Thymus (tissue), 11 donors: ENCODE measurements at regions not wholly inside any gene's neighbourhood (a gene's known extent, or its start where the extent isn't known, plus 50 kb on each side); places are given as distances from the start of the nearest gene placed in this dataset.

Experiments
- DNase-seq, 9 donors: peaks; one replicate each; pipeline ENCODE4 v3.0.0-alpha.2; 2013; ENCODE audit warnings: low spot score in 9 of 9, low read depth in 6 of 9, missing footprints in 1 of 9
- H3K27ac ChIP-seq, 2 donors: one replicate each; pipeline ENCODE4 v1.5.1; 2013; ENCODE audit warnings: control low read depth in 1 of 2, low read depth in 1 of 2, low read length in 1 of 2, mild to moderate bottlenecking in 1 of 2, moderate library complexity in 1 of 2
- H3K27me3 ChIP-seq, 2 donors: one replicate each; pipeline ENCODE4 v1.5.1; 2013; ENCODE audit warnings: low read length in 1 of 2; ENCODE audit not compliant: control insufficient read depth in 2 of 2, insufficient read depth in 1 of 2
- H3K36me3 ChIP-seq, 2 donors: one replicate each; pipeline ENCODE4 v1.5.1; 2013; ENCODE audit warnings: low read length in 1 of 2, mild to moderate bottlenecking in 1 of 2, moderate library complexity in 1 of 2; ENCODE audit not compliant: control insufficient read depth in 2 of 2, insufficient read depth in 2 of 2
- H3K4me1 ChIP-seq, 2 donors: one replicate each; pipeline ENCODE4 v1.5.1; 2013; ENCODE audit warnings: low read length in 2 of 2; ENCODE audit not compliant: control insufficient read depth in 2 of 2, insufficient read depth in 2 of 2
- H3K4me3 ChIP-seq, 2 donors: one replicate each; pipeline ENCODE4 v1.5.1; 2013; ENCODE audit warnings: low read length in 2 of 2, control low read depth in 1 of 2, mild to moderate bottlenecking in 1 of 2
- H3K9me3 ChIP-seq, 2 donors: one replicate each; pipeline ENCODE4 v1.5.1; 2013; ENCODE audit warnings: low read length in 1 of 2, mild to moderate bottlenecking in 1 of 2; ENCODE audit not compliant: control insufficient read depth in 2 of 2, insufficient read depth in 1 of 2
- WGBS: extraction: QIAGEN DNeasy Blood & Tissue Kit; methylation state at CpG from one replicate; pipeline ENCODE4 v1.1.7; 2013; 5-methylcytosine and 5-hydroxymethylcytosine counted together
- donor health status: healthy.

GRCh38 chr17:77770331-77771105 lies 188.0 kb upstream of the TNRC6C start:
- no peak overlapping the region for H3K27ac ChIP-seq
- 94% methylated on average over 17 of the region's 17 CpGs for WGBS
- peaks cover 19 to 28% of the 10 kb centered on the region in 2 donors for H3K4me1 ChIP-seq
- H3K36me3 ChIP-seq: no peaks in the 10 kb centered on the region
- H3K27me3 ChIP-seq: peaks cover 0 to 43% of the 10 kb centered on the region in 2 donors
- DNase-seq: no peak
- no peak overlapping the region for H3K4me3 ChIP-seq
- H3K9me3 ChIP-seq: peaks cover 0 to 3% of the 10 kb centered on the region in 2 donors

- H3K4me3 ChIP-seq: no peak overlapping the region
- 97% methylated on average over 14 of the region's 14 CpGs for WGBS
- peaks cover 0 to 43% of the 10 kb centered on the region in 2 donors for H3K27me3 ChIP-seq
- no peaks in the 10 kb centered on the region for H3K36me3 ChIP-seq
- no peak overlapping the region for H3K27ac ChIP-seq
- DNase-seq: no peak
- H3K4me1 ChIP-seq: peaks cover 19 to 28% of the 10 kb centered on the region in 2 donors
- H3K9me3 ChIP-seq: peaks cover 0 to 3% of the 10 kb centered on the region in 2 donors
Measured at GRCh38 chr17:77771145-77771544, 187.4 kb upstream of the TNRC6C start.

- Histone ChIP-seq H3K4me3 (no peak overlapping the region), H3K27ac (no peak overlapping the region), H3K36me3 (no peaks in the 10 kb centered on the region), H3K9me3 (peaks cover 0 to 3% of the 10 kb centered on the region in 2 donors), H3K4me1 (peaks cover 19 to 28% of the 10 kb centered on the region in 2 donors), H3K27me3 (peaks cover 0 to 43% of the 10 kb centered on the region in 2 donors)
- no peak for DNase-seq
- 99% methylated on average over 9 of the region's 9 CpGs for WGBS
Measured at GRCh38 chr17:77771587-77771986, 186.9 kb upstream of the TNRC6C start.

- peaks cover 19 to 28% of the 10 kb centered on the region in 2 donors for H3K4me1 ChIP-seq
- H3K4me3 ChIP-seq: no peak overlapping the region
- H3K27me3 ChIP-seq: peaks cover 0 to 41% of the 10 kb centered on the region in 2 donors
- H3K9me3 ChIP-seq: peaks cover 0 to 3% of the 10 kb centered on the region in 2 donors
- WGBS: 96% methylated on average over 5 of the region's 5 CpGs
- no peaks in the 10 kb centered on the region for H3K36me3 ChIP-seq
- DNase-seq: no peak
- no peak overlapping the region for H3K27ac ChIP-seq
Measured at GRCh38 chr17:77771998-77772397, 186.5 kb upstream of the TNRC6C start.

GRCh38 chr17:77772461-77772897 lies 186.0 kb upstream of the TNRC6C start:
- WGBS: 29% methylated on average over 10 of the region's 10 CpGs
- peaks cover 0 to 3% of the 10 kb centered on the region in 2 donors for H3K9me3 ChIP-seq
- peaks cover 19 to 28% of the 10 kb centered on the region in 2 donors for H3K4me1 ChIP-seq
- H3K27me3 ChIP-seq: peaks cover 0 to 40% of the 10 kb centered on the region in 2 donors
- H3K27ac ChIP-seq: no peak overlapping the region
- no peaks in the 10 kb centered on the region for H3K36me3 ChIP-seq
- DNase-seq: peak in 8 of 9 donors; percentile 45 to 79 (median 56)
- no peak overlapping the region for H3K4me3 ChIP-seq

- H3K27ac ChIP-seq: no peak overlapping the region
- H3K4me3 ChIP-seq: no peak overlapping the region
- H3K36me3 ChIP-seq: no peaks in the 10 kb centered on the region
- no peaks in the 10 kb centered on the region for H3K9me3 ChIP-seq
- peaks cover 0 to 36% of the 10 kb centered on the region in 2 donors for H3K27me3 ChIP-seq
- WGBS: 86% methylated on average over 6 of the region's 6 CpGs
- DNase-seq: peak in 1 of 9 donors; percentile 21
- peaks cover 19 to 31% of the 10 kb centered on the region in 2 donors for H3K4me1 ChIP-seq
Measured at GRCh38 chr17:77772899-77773358, 185.6 kb upstream of the TNRC6C start.

GRCh38 chr17:77774182-77774581 lies 184.3 kb upstream of the TNRC6C start:
- H3K27me3 ChIP-seq: peaks cover 0 to 23% of the 10 kb centered on the region in 2 donors
- H3K36me3 ChIP-seq: no peaks in the 10 kb centered on the region
- WGBS: 98% methylated on average over 13 of the region's 13 CpGs
- H3K27ac ChIP-seq: no peak overlapping the region
- no peak overlapping the region for H3K4me3 ChIP-seq
- H3K9me3 ChIP-seq: peaks cover 0 to 6% of the 10 kb centered on the region in 2 donors
- H3K4me1 ChIP-seq: peaks cover 8 to 30% of the 10 kb centered on the region in 2 donors
- no peak for DNase-seq

- no peaks in the 10 kb centered on the region for H3K36me3 ChIP-seq
- no peak overlapping the region for H3K4me3 ChIP-seq
- H3K27ac ChIP-seq: no peak overlapping the region
- peaks cover 1 to 48% of the 10 kb centered on the region in 2 donors for H3K4me1 ChIP-seq
- peaks cover 0 to 7% of the 10 kb centered on the region in 2 donors for H3K9me3 ChIP-seq
- peaks cover 0 to 4% of the 10 kb centered on the region in 2 donors for H3K27me3 ChIP-seq
- DNase-seq: peak in 1 of 9 donors; percentile 19
- WGBS: 94% methylated on average over 16 of the region's 16 CpGs
Measured at GRCh38 chr17:77778636-77779489, 179.6 kb upstream of the TNRC6C start.
